Retinal pigment epithelial cell (primary cell): ENCODE measurements at regions not wholly inside any gene's neighbourhood (a gene's known extent, or its start where the extent isn't known, plus 50 kb on each side); places are given as distances from the start of the nearest gene placed in this dataset.
A peak's percentile ranks its signal among the peaks of the same experiment; 100 is the strongest.

ENCODE experiments used
- DNase-seq: peaks from one replicate; pipeline ENCODE4 v3.0.0-alpha.2; 2010; ENCODE audit warnings: low read depth
- H3K4me3 ChIP-seq: 2 replicates; pipeline ENCODE4 v1.5.1; 2011; ENCODE audit warnings: mild to moderate bottlenecking, low read length, control low read depth, moderate library complexity
- CTCF ChIP-seq: conservative IDR thresholded peaks from 2 replicates; pipeline ENCODE4 v1.5.1; 2011; ENCODE audit warnings: low read depth, low read length, control low read depth, inconsistent platforms

GRCh38 chr18:22844628-22845027, 88.5 kb upstream of the RBBP8 start:
- DNase-seq: peak; percentile 48

GRCh38 chr18:22846088-22846683, 86.9 kb upstream of the RBBP8 start:
- TF ChIP-seq CTCF: peak; percentile 62
- no peak for DNase-seq
- H3K4me3 ChIP-seq: no peak overlapping the region

More at GRCh38 chr18:22844628-22845027, 88.5 kb upstream of the RBBP8 start:
- H3K4me3 ChIP-seq: no peak overlapping the region
- TF ChIP-seq CTCF: no peak

GRCh38 chr18:22846697-22847096, 86.4 kb upstream of the RBBP8 start:
- H3K4me3 ChIP-seq: no peak overlapping the region
- TF ChIP-seq CTCF: no peak
- DNase-seq: no peak

GRCh38 chr18:22847392-22847791, 85.7 kb upstream of the RBBP8 start:
- peak; percentile 77 for DNase-seq
- no peak overlapping the region for H3K4me3 ChIP-seq
- TF ChIP-seq CTCF: no peak

GRCh38 chr18:22847867-22848451, 85.2 kb upstream of the RBBP8 start:
- no peak for DNase-seq
- TF ChIP-seq CTCF: no peak
- no peak overlapping the region for H3K4me3 ChIP-seq

- no peak overlapping the region for H3K4me3 ChIP-seq
- no peak for TF ChIP-seq CTCF
- peak; percentile 85 for DNase-seq
These were observed 84.5 kb upstream of the RBBP8 start for GRCh38 chr18:22848615-22849014.

GRCh38 chr18:22856870-22857269, 76.3 kb upstream of the RBBP8 start:
- no peak for DNase-seq
- no peak for TF ChIP-seq CTCF
- no peak overlapping the region for H3K4me3 ChIP-seq
